Lower lobe of right lung (tissue), 2 donors: ENCODE measurements at regions not wholly inside any gene's neighbourhood (a gene's known extent, or its start where the extent isn't known, plus 50 kb on each side); places are given as distances from the start of the nearest gene placed in this dataset.

Experiments
- ATAC-seq, 2 donors: fragments of 200-7000 bp; cut with Tn5 transposase; one replicate each; pipeline ENCODE4 v1.9.1; 2020 to 2022; ENCODE audit warnings: mild to moderate bottlenecking in 2 of 2, moderate library complexity in 2 of 2
- DNase-seq: peaks from one replicate; pipeline ENCODE4 v3.0.0-alpha.2; 2020
- H3K27ac ChIP-seq: fragments of 200-600 bp; one replicate; pipeline ENCODE4 v1.8.0; 2022
- H3K27me3 ChIP-seq: fragments of 200-600 bp; one replicate; pipeline ENCODE4 v1.8.0; 2022; ENCODE audit warnings: low read depth
- H3K36me3 ChIP-seq: fragments of 200-600 bp; one replicate; pipeline ENCODE4 v1.8.0; 2022; ENCODE audit warnings: mild to moderate bottlenecking
- H3K4me1 ChIP-seq: fragments of 200-600 bp; one replicate; pipeline ENCODE4 v1.8.0; 2022
- H3K4me3 ChIP-seq: fragments of 200-600 bp; one replicate; pipeline ENCODE4 v1.8.0; 2022; ENCODE audit warnings: mild to moderate bottlenecking
- H3K9me3 ChIP-seq: fragments of 200-600 bp; one replicate; pipeline ENCODE4 v1.8.0; 2022
- CTCF ChIP-seq: fragments of 200-600 bp; IDR thresholded peaks from one replicate; pipeline ENCODE4 v1.8.0; 2022; ENCODE audit warnings: antibody characterized with exemption, mild to moderate bottlenecking
- intact Hi-C: fragments of 100-400 bp; cut with DNase I; formaldehyde crosslinking; loops from one replicate; pipeline ENCODE4 v1.11.0; 2022
- donor health status: DM: no; HTN: yes; CAD: no; lungs with severe emphysema.

GRCh38 chr12:28844718-28845117 lies 304.4 kb upstream of the FAR2 start:
- no peak for DNase-seq
- Histone ChIP-seq H3K36me3 (no peaks in the 10 kb centered on the region), H3K27ac (no peak overlapping the region), H3K27me3 (no peaks in the 10 kb centered on the region), H3K9me3 (no peaks in the 10 kb centered on the region), H3K4me3 (no peak overlapping the region), H3K4me1 (no peaks in the 10 kb centered on the region)
- intact Hi-C loops = no loop called here
- TF ChIP-seq CTCF = no peak
- no peak for ATAC-seq

GRCh38 chr12:28851781-28852180 lies 297.3 kb upstream of the FAR2 start:
- Histone ChIP-seq H3K27me3 (no peaks in the 10 kb centered on the region), H3K4me1 (no peaks in the 10 kb centered on the region), H3K36me3 (no peaks in the 10 kb centered on the region), H3K9me3 (no peaks in the 10 kb centered on the region), H3K4me3 (no peak overlapping the region), H3K27ac (no peak overlapping the region)
- ATAC-seq (no peak), DNase-seq (no peak)
- intact Hi-C loops = no loop called here
- TF ChIP-seq CTCF = no peak

- intact Hi-C loops = no loop called here
- H3K27ac ChIP-seq = no peak overlapping the region
- no peak overlapping the region for H3K4me3 ChIP-seq
- TF ChIP-seq CTCF = no peak
- H3K36me3 ChIP-seq = no peaks in the 10 kb centered on the region
- H3K9me3 ChIP-seq = no peaks in the 10 kb centered on the region
- peak in 1 of 2 donors; percentile 42 for ATAC-seq
- no peaks in the 10 kb centered on the region for H3K27me3 ChIP-seq
- no peak for DNase-seq
- no peaks in the 10 kb centered on the region for H3K4me1 ChIP-seq
These were observed 293.2 kb upstream of the FAR2 start for GRCh38 chr12:28855761-28856310.

- no peak overlapping the region for H3K27ac ChIP-seq
- no peaks in the 10 kb centered on the region for H3K27me3 ChIP-seq
- TF ChIP-seq CTCF = no peak
- no peaks in the 10 kb centered on the region for H3K9me3 ChIP-seq
- DNase-seq (no peak), ATAC-seq (no peak)
- no peaks in the 10 kb centered on the region for H3K4me1 ChIP-seq
- no peaks in the 10 kb centered on the region for H3K36me3 ChIP-seq
- no peak overlapping the region for H3K4me3 ChIP-seq
- intact Hi-C loops = no loop called here
These were observed 291.7 kb upstream of the FAR2 start for GRCh38 chr12:28857369-28857768.

GRCh38 chr12:28859551-28859950 lies 289.5 kb upstream of the FAR2 start:
- Histone ChIP-seq H3K36me3 (no peaks in the 10 kb centered on the region), H3K27ac (no peak overlapping the region), H3K27me3 (no peaks in the 10 kb centered on the region), H3K9me3 (no peaks in the 10 kb centered on the region), H3K4me3 (no peak overlapping the region), H3K4me1 (no peaks in the 10 kb centered on the region)
- TF ChIP-seq CTCF = no peak
- DNase-seq (no peak), ATAC-seq (no peak)
- intact Hi-C loops = no loop called here

GRCh38 chr12:28865776-28866175 lies 283.3 kb upstream of the FAR2 start:
- no peaks in the 10 kb centered on the region for H3K36me3 ChIP-seq
- H3K27me3 ChIP-seq = no peaks in the 10 kb centered on the region
- intact Hi-C loops = no loop called here
- TF ChIP-seq CTCF = no peak
- no peaks in the 10 kb centered on the region for H3K4me1 ChIP-seq
- DNase-seq = no peak
- H3K4me3 ChIP-seq = no peak overlapping the region
- no peak overlapping the region for H3K27ac ChIP-seq
- no peak for ATAC-seq
- no peaks in the 10 kb centered on the region for H3K9me3 ChIP-seq
